ENCODE measurements at regions not wholly inside any gene's neighbourhood (a gene's known extent, or its start where the extent isn't known, plus 50 kb on each side); places are given as distances from the start of the nearest gene placed in this dataset.
"Not testable (repeated sequence)": the region's sequence is repeated elsewhere in the genome, so short reads cannot be mapped to it uniquely, and the experiment has no call there.

- peak in 1 of 2 donors; percentile 69 for DNase-seq (ENCODE audit: low read depth in 2 of 2)
Observed at GRCh38 chr11:13135385-13136271, 126.5 kb downstream of the RASSF10 start.

GRCh38 chr11:13136272-13136596 lies 127.1 kb downstream of the RASSF10 start:
- no peak for DNase-seq (ENCODE audit: low read depth in 2 of 2)

GRCh38 chr11:13137844-13138301 lies 128.8 kb downstream of the RASSF10 start:
- DNase-seq (ENCODE audit: low read depth in 2 of 2) = no peak

- not testable (repeated sequence) for DNase-seq (ENCODE audit: low read depth in 2 of 2)
Observed at GRCh38 chr11:13139085-13139484, 130.0 kb downstream of the RASSF10 start.

- DNase-seq (ENCODE audit: low read depth in 2 of 2) = no peak
Observed at GRCh38 chr11:13140028-13140870, 131.1 kb downstream of the RASSF10 start.

- DNase-seq (ENCODE audit: low read depth in 2 of 2) = no peak
Observed at GRCh38 chr11:13140873-13141655, 131.9 kb downstream of the RASSF10 start.

- DNase-seq (ENCODE audit: low read depth in 2 of 2) = no peak
Observed at GRCh38 chr11:13141731-13142709, 132.9 kb downstream of the RASSF10 start.

GRCh38 chr11:13143486-13144297 lies 133.9 kb upstream of the BMAL1 start:
- peak in 1 of 2 donors; percentile 23 for DNase-seq (ENCODE audit: low read depth in 2 of 2)

GRCh38 chr11:13145461-13145860 lies 132.1 kb upstream of the BMAL1 start:
- no peak for DNase-seq (ENCODE audit: low read depth in 2 of 2)

GRCh38 chr11:13149991-13150390 lies 127.6 kb upstream of the BMAL1 start:
- DNase-seq (ENCODE audit: low read depth in 2 of 2) = no peak

- DNase-seq (ENCODE audit: low read depth in 2 of 2) = no peak
Observed at GRCh38 chr11:13150487-13150886, 127.1 kb upstream of the BMAL1 start.

- no peak for DNase-seq (ENCODE audit: low read depth in 2 of 2)
Observed at GRCh38 chr11:13152264-13152663, 125.3 kb upstream of the BMAL1 start.

GRCh38 chr11:13152736-13153541 lies 124.7 kb upstream of the BMAL1 start:
- DNase-seq (ENCODE audit: low read depth in 2 of 2) = peak; percentile 49 to 70

- DNase-seq (ENCODE audit: low read depth in 2 of 2) = not testable (repeated sequence)
Observed at GRCh38 chr11:13154374-13154773, 123.2 kb upstream of the BMAL1 start.

- DNase-seq (ENCODE audit: low read depth in 2 of 2) = no peak
Observed at GRCh38 chr11:13160346-13160745, 117.2 kb upstream of the BMAL1 start.

- DNase-seq (ENCODE audit: low read depth in 2 of 2) = no peak
Observed at GRCh38 chr11:13160806-13161205, 116.8 kb upstream of the BMAL1 start.

- no peak for DNase-seq (ENCODE audit: low read depth in 2 of 2)
Observed at GRCh38 chr11:13163158-13163557, 114.4 kb upstream of the BMAL1 start.

GRCh38 chr11:13166036-13166435 lies 111.6 kb upstream of the BMAL1 start:
- DNase-seq (ENCODE audit: low read depth in 2 of 2) = no peak

GRCh38 chr11:13168271-13168670 lies 109.3 kb upstream of the BMAL1 start:
- DNase-seq (ENCODE audit: low read depth in 2 of 2) = no peak
